LHCN-M2 (cell line): ENCODE measurements at regions not wholly inside any gene's neighbourhood (a gene's known extent, or its start where the extent isn't known, plus 50 kb on each side); places are given as distances from the start of the nearest gene placed in this dataset.

Source experiments
- DNase-seq: peaks from one replicate; pipeline ENCODE4 v3.0.0-alpha.2; 2012; ENCODE audit warnings: low read depth

- DNase-seq = no peak
Measured at GRCh38 chr22:23522623-23523251, 57.4 kb downstream of the IGLL1 start.

- DNase-seq = peak; percentile 86
Measured at GRCh38 chr22:23521441-23522113, 58.5 kb downstream of the IGLL1 start.

- DNase-seq = no peak
Measured at GRCh38 chr22:23520863-23521440, 59.1 kb downstream of the IGLL1 start.

GRCh38 chr22:23519442-23520157 lies 60.5 kb downstream of the IGLL1 start:
- no peak for DNase-seq

GRCh38 chr22:23518376-23519187 lies 61.5 kb downstream of the IGLL1 start:
- no peak for DNase-seq

- DNase-seq = no peak
Measured at GRCh38 chr22:23517804-23518375, 62.2 kb downstream of the IGLL1 start.

GRCh38 chr22:23516304-23516703 lies 63.8 kb downstream of the IGLL1 start:
- DNase-seq = no peak

GRCh38 chr22:23514322-23515038 lies 65.6 kb downstream of the IGLL1 start:
- DNase-seq = no peak

- no peak for DNase-seq
Measured at GRCh38 chr22:23513705-23514104, 66.4 kb downstream of the IGLL1 start.

- DNase-seq = no peak
Measured at GRCh38 chr22:23513133-23513532, 67.0 kb downstream of the IGLL1 start.

GRCh38 chr22:23512721-23513120 lies 67.4 kb downstream of the IGLL1 start:
- no peak for DNase-seq

GRCh38 chr22:23512348-23512705 lies 67.8 kb downstream of the IGLL1 start:
- DNase-seq = no peak

GRCh38 chr22:23511627-23512347 lies 68.3 kb downstream of the IGLL1 start:
- no peak for DNase-seq

GRCh38 chr22:23509571-23510302 lies 70.4 kb downstream of the IGLL1 start:
- DNase-seq = no peak

GRCh38 chr22:23504516-23504915 lies 75.6 kb downstream of the IGLL1 start:
- DNase-seq = no peak

GRCh38 chr22:23503736-23504440 lies 76.2 kb downstream of the IGLL1 start:
- DNase-seq = no peak

- no peak for DNase-seq
Measured at GRCh38 chr22:23503142-23503541, 76.9 kb downstream of the IGLL1 start.

- DNase-seq = no peak
Measured at GRCh38 chr22:23501708-23502107, 78.4 kb downstream of the IGLL1 start.

GRCh38 chr22:23501261-23501619 lies 78.8 kb downstream of the IGLL1 start:
- no peak for DNase-seq
